Cerebellar cortex (tissue), 1 donor: ENCODE measurements at regions not wholly inside any gene's neighbourhood (a gene's known extent, or its start where the extent isn't known, plus 50 kb on each side); places are given as distances from the start of the nearest gene placed in this dataset.

Source experiments
- DNase-seq: peaks from one replicate; pipeline ENCODE4 v3.0.0-alpha.2; 2015; ENCODE audit warnings: low spot score

GRCh38 chr12:67909681-67910080 is 79.6 kb upstream of the IFNG-AS1 start:
- no peak for DNase-seq

- no peak for DNase-seq
Measured at GRCh38 chr12:67910360-67911274, 78.6 kb upstream of the IFNG-AS1 start.

- no peak for DNase-seq
Measured at GRCh38 chr12:67911275-67911600, 78.0 kb upstream of the IFNG-AS1 start.

- DNase-seq = no peak
Measured at GRCh38 chr12:67911789-67912188, 77.5 kb upstream of the IFNG-AS1 start.

- DNase-seq = no peak
Measured at GRCh38 chr12:67915335-67915851, 73.9 kb upstream of the IFNG-AS1 start.

- DNase-seq = no peak
Measured at GRCh38 chr12:67916266-67916970, 72.8 kb upstream of the IFNG-AS1 start.

GRCh38 chr12:67917811-67918210 is 71.4 kb upstream of the IFNG-AS1 start:
- no peak for DNase-seq

- DNase-seq = no peak
Measured at GRCh38 chr12:67918441-67918840, 70.8 kb upstream of the IFNG-AS1 start.

- no peak for DNase-seq
Measured at GRCh38 chr12:67919406-67919805, 69.8 kb upstream of the IFNG-AS1 start.

- DNase-seq = no peak
Measured at GRCh38 chr12:67920413-67920812, 68.8 kb upstream of the IFNG-AS1 start.

- DNase-seq = no peak
Measured at GRCh38 chr12:67921286-67921685, 68.0 kb upstream of the IFNG-AS1 start.

- no peak for DNase-seq
Measured at GRCh38 chr12:67922245-67922644, 67.0 kb upstream of the IFNG-AS1 start.

- no peak for DNase-seq
Measured at GRCh38 chr12:67925077-67925476, 64.2 kb upstream of the IFNG-AS1 start.

GRCh38 chr12:67925552-67925951 is 63.7 kb upstream of the IFNG-AS1 start:
- DNase-seq = no peak

- DNase-seq = no peak
Measured at GRCh38 chr12:67926063-67926462, 63.2 kb upstream of the IFNG-AS1 start.

- DNase-seq = no peak
Measured at GRCh38 chr12:67927324-67927723, 61.9 kb upstream of the IFNG-AS1 start.

GRCh38 chr12:67927815-67928214 is 61.4 kb upstream of the IFNG-AS1 start:
- DNase-seq = no peak

- no peak for DNase-seq
Measured at GRCh38 chr12:67928621-67929383, 60.4 kb upstream of the IFNG-AS1 start.

- no peak for DNase-seq
Measured at GRCh38 chr12:67929384-67929772, 59.9 kb upstream of the IFNG-AS1 start.

GRCh38 chr12:67937822-67938221 is 51.4 kb upstream of the IFNG-AS1 start:
- no peak for DNase-seq
